ENCODE measurements at regions not wholly inside any gene's neighbourhood (a gene's known extent, or its start where the extent isn't known, plus 50 kb on each side); places are given as distances from the start of the nearest gene placed in this dataset.

DNA sequence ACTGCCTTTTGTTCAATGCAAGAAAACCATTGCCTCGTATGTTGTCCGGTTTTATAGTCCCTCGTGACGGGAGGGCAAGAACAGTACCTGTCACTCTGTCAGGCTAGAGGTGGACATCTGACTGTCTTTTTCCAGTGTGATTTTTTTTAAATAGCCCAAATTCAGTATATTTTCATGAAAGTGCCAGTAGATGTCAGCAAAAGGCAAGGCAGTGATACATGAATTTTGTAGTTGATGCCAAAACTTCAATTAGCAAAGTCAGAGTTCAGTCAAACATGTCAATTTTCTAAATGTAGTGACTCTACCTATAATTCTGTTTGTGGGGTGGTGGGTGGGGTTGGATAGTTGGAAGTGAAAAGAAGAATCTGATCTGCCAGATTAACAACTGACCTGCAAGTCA is 296.0 kb upstream of the MC4R start:
- TF ChIP-seq EHF (CRISPR knock-in tag; IDR thresholded peaks at IDR 0.05) (no peak), RCOR1 (IDR thresholded peaks at IDR 0.05; ENCODE audit: low read depth, low read length) (no peak), POLR2A (IDR thresholded peaks at IDR 0.05; ENCODE audit: low read length) (no peak), SMC3 (IDR thresholded peaks at IDR 0.05) (no peak), MAX (IDR thresholded peaks at IDR 0.05) (no peak), ZSCAN20 (CRISPR knock-in tag; IDR thresholded peaks at IDR 0.05) (no peak), CBX2 (IDR thresholded peaks at IDR 0.05; ENCODE audit: borderline replicate concordance, low read depth) (no peak), JUN (IDR thresholded peaks at IDR 0.05) (no peak), CEBPB (IDR thresholded peaks at IDR 0.05) (no peak)
- TF ChIP-seq, protein P1, sequence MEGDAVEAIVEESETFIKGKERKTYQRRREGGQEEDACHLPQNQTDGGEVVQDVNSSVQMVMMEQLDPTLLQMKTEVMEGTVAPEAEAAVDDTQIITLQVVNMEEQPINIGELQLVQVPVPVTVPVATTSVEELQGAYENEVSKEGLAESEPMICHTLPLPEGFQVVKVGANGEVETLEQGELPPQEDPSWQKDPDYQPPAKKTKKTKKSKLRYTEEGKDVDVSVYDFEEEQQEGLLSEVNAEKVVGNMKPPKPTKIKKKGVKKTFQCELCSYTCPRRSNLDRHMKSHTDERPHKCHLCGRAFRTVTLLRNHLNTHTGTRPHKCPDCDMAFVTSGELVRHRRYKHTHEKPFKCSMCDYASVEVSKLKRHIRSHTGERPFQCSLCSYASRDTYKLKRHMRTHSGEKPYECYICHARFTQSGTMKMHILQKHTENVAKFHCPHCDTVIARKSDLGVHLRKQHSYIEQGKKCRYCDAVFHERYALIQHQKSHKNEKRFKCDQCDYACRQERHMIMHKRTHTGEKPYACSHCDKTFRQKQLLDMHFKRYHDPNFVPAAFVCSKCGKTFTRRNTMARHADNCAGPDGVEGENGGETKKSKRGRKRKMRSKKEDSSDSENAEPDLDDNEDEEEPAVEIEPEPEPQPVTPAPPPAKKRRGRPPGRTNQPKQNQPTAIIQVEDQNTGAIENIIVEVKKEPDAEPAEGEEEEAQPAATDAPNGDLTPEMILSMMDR (IDR thresholded peaks at IDR 0.05): no peak
- TF ChIP-seq, protein P2, sequence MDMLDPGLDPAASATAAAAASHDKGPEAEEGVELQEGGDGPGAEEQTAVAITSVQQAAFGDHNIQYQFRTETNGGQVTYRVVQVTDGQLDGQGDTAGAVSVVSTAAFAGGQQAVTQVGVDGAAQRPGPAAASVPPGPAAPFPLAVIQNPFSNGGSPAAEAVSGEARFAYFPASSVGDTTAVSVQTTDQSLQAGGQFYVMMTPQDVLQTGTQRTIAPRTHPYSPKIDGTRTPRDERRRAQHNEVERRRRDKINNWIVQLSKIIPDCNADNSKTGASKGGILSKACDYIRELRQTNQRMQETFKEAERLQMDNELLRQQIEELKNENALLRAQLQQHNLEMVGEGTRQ (IDR thresholded peaks at IDR 0.05): no peak
